Stomach (tissue), 4 donors: ENCODE measurements at regions not wholly inside any gene's neighbourhood (a gene's known extent, or its start where the extent isn't known, plus 50 kb on each side); places are given as distances from the start of the nearest gene placed in this dataset.

Source experiments
- CTCF ChIP-seq, 7 experiments: fragments of 450-650 bp in 4 of 7; fragments of 200-600 bp in 3 of 7; sonication (generic) in 3 of 7; IDR thresholded peaks; one replicate each; pipeline ENCODE4 v1.5.1; 2016 to 2019; ENCODE audit warnings: antibody characterized with exemption in 7 of 7, control low read depth in 2 of 7, mild to moderate bottlenecking in 1 of 7
- EP300 ChIP-seq: sonication (generic); formaldehyde crosslinking; IDR thresholded peaks from one replicate; pipeline ENCODE4 v1.6.1; 2017; ENCODE audit warnings: antibody characterized with exemption
- POLR2A ChIP-seq, 4 donors: fragments of 450-650 bp; IDR thresholded peaks; one replicate each; pipeline ENCODE4 v1.6.1; 2016; ENCODE audit warnings: antibody characterized with exemption in 4 of 4, control low read depth in 2 of 4, mild to moderate bottlenecking in 1 of 4, moderate library complexity in 1 of 4

- no peak for TF ChIP-seq CTCF (IDR thresholded peaks at IDR 0.05)
- no peak for TF ChIP-seq POLR2A (IDR thresholded peaks at IDR 0.05)
- TF ChIP-seq EP300: no peak
Observed at GRCh38 chr10:63720676-63721075, 199.5 kb downstream of the REEP3 start.
